HPDE6-E6E7 (cell line): ENCODE measurements at regions not wholly inside any gene's neighbourhood (a gene's known extent, or its start where the extent isn't known, plus 50 kb on each side); places are given as distances from the start of the nearest gene placed in this dataset.

Source experiments
- DNase-seq: peaks from one replicate; pipeline ENCODE4 v3.0.0; 2011; ENCODE audit warnings: missing footprints; ENCODE audit errors: extremely low spot score

GRCh38 chr1:55546553-55546952 is 331.4 kb upstream of the USP24 start:
- DNase-seq, result no peak

DNA sequence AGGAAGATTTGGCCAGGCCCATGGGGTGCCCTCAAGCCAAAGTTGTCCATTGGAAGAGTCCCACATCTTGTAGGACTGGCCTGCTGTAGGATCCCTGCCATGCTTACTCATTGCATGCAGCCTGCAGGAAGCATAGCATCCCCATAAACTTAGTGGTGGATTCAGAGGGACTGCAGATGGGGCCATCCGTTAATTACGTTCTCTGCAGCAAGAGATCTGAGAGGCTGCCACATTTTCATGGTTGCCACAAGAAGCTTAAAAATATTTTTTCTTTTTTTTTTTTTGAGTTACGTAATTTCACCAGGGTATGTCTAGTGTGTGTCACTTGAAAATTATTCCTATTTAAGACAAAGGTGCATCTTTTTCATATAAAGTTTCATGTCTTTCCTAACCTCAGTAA is 329.7 kb upstream of the USP24 start:
- no peak for DNase-seq

DNA sequence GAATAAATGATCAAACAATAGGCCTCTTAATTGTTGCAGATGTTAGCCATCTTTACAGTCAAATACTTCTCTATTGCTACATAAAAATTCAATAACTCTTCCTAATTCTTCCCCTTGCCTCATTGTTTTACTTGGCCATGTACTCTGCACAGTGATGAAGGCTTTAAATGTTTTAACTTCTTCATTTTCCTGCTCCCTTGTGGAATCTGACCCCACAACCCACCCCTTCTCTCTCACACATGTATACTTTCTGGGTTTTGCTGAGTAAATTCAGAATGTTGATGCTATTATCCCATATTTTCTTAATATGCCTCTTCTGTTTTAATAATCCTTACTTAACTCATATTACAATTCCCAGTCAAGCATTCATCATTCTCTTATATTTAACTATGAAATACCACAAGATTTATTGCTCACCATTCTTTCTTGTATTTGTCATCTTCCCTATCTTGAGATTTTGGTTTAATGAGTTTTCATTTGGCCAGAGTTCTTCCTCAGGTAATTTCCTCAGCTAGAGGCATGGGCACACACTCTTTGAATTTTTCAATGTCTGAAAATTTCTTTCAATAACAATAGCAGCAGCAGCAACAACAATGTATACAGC is 327.8 kb upstream of the USP24 start:
- no peak for DNase-seq

DNA sequence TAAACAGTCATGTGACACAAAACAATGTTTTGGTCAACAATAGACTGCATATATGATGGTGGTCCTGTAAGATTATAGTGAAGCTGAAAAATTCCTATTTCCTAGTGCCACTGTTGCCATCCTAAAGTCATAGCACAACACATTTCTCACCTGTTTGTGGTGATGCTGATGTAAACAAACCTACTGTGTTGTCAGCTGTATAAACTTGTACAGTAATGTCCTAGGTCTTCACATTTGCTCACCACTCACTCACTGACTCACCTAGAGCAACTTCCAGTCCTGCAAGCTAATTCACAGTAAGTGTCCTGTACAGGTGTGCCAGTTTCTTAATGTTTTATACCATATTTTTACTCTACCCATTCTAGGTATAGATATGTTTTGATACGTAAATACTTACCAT is 326.1 kb upstream of the USP24 start:
- DNase-seq, result no peak

GRCh38 chr1:55539652-55540512 is 324.7 kb upstream of the USP24 start:
- DNase-seq, result no peak

- no peak for DNase-seq
Observed at GRCh38 chr1:55538428-55538827, 323.3 kb upstream of the USP24 start.

GRCh38 chr1:55536545-55536865 is 321.3 kb upstream of the USP24 start:
- no peak for DNase-seq

GRCh38 chr1:55535724-55536544 is 320.8 kb upstream of the USP24 start:
- DNase-seq, result no peak

GRCh38 chr1:55534565-55535121 is 319.5 kb upstream of the USP24 start:
- DNase-seq, result no peak

DNA sequence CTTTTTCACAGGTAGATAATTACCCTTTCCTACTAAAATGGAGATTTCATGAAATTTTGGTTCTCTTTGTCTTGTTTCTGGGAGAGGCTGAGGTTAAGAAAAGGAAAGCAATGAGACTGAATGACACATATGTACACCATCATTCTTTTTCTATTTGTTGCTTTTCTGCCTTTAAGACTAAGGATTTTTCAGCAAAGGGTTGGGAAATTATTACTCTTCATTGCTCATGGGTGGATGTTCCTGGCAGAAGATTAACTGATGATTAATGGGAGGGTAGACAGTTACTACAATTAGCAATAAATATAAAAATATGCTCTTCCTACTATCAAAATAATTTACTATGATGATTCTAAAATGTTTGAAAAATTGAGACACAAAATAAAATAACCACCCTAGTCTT is 316.5 kb upstream of the USP24 start:
- DNase-seq, result no peak

DNA sequence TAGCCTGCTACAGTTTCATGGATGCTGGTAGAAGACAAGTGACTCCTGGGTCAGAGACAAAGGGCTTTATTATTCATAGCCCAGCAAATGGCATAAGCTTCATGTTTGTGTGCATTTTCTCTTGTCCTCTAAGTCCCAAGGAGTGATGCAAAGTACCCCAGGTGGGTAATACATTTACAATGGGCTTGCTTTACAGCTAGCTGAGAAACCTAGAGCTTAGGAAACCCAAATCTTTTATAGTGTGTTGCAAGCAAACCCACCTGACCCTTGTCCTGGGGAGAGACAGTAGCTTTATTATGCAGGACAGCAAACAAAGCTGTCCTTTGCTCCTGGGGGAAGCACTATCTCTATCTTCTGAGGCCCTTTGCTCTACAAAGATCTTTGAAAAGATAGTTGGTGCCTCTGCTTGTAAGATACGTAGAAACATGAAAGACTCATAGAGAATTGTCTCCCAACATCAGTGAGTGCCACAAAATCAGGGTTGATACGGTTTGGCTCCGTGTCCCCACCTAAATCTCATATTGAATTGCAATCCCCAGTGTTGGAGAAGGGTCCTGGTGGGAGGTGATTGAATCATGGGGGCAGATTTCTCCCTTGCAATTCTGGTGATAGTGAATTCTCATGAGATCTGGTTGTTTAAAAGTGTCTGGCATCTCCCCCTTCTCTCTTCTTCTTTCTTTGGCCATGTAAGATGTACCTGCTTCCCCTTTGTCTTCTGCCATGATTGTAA is 315.8 kb upstream of the USP24 start:
- no peak for DNase-seq

DNA sequence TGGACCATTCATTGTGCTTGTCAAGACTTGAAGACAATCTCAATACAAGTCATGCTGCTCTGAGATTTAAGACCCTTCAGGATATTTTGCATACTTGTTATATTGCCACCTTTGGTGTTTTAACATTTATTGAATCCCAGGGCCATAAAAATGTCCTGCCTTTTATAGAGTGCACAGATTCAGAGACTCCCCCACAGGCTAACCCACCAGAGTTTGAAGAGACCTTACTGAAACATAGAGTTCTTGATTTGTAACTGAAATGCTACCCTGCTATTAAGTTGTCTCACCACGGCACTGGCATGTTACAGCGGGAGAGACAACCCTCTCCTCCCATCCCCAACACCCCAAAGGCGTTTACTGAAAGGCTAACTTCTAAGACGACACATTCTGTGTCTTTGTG is 313.9 kb upstream of the USP24 start:
- DNase-seq, result no peak

DNA sequence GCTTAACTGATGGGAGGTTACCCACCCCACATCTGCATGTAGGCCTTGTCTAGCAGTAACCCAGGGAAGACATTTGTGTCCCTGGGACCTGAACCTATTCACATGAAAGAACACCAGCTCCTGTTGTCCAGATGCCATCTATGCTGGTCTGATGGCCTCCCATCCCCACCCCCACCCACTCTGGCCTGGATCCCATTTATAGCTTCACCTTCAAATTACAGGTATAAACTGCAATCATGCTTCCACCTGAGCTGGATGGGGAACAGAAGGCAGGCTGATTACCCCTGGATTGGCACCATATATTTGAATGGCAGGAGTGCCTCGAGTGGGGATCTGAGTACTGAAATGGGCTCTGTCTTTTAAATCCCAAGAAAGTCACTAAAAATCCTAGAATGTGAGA is 312.7 kb upstream of the USP24 start:
- DNase-seq, result no peak

DNA sequence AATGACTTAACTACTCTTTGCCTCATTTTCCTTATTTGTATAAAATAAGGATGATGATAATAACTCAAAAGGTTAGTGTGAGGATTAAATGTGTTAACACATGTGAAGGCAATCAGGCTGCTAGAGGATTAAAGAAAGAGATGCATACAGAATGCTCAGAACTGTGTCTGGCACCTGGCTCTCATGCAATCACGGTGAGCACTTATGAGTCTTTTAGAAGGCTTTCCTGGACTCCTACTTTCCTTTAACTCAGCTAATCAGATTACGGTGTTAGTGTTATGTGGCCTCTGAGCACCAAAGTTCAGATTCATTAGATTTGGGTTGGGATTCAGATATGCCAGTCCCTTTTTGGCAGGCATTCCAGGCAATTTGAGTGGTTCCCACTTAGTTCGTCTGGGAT is 311.6 kb upstream of the USP24 start:
- no peak for DNase-seq

DNA sequence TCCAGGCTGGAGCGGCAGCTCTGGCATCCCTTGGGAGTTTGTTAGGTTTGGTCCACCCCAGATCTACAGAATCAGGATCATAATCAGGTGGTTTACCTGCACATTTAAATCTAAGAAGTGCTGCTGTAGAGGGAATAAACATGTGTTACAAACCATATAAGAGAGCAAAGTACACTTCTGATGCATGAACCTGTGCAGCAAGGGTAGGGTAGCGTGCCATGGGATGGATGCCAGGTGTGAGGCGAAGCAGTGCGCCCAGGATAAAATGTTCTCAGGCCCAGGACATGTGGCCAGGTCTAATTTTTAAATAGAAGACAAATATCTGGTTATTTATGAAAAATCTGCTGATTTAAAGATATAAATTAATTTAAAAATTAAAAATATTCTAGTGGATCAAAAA is 308.8 kb upstream of the USP24 start:
- no peak for DNase-seq

- no peak for DNase-seq
Observed at GRCh38 chr1:55522982-55523381, 307.8 kb upstream of the USP24 start.

- DNase-seq, result no peak
Observed at GRCh38 chr1:55522353-55522903, 307.3 kb upstream of the USP24 start.

GRCh38 chr1:55520861-55521260 is 305.7 kb upstream of the USP24 start:
- DNase-seq, result no peak

- DNase-seq, result no peak
Observed at GRCh38 chr1:55519937-55520683, 304.9 kb upstream of the USP24 start.

- DNase-seq, result no peak
Observed at GRCh38 chr1:55519276-55519675, 304.1 kb upstream of the USP24 start.

- DNase-seq, result no peak
Observed at GRCh38 chr1:55517036-55517435, 301.9 kb upstream of the USP24 start.
